Caco-2 (cell line): ENCODE measurements at regions not wholly inside any gene's neighbourhood (a gene's known extent, or its start where the extent isn't known, plus 50 kb on each side); places are given as distances from the start of the nearest gene placed in this dataset.

Experiments used
- BruUV-seq: library from RNA; stranded (reverse); fragments of 400-500 nt; replicated peaks from 2 replicates; lab custom pipeline; 2021; lab: Mats Ljungman, UMichigan
- CTCF ChIA-PET: fragments of 300-600 bp; sonication (Branson Sonifier 250); formaldehyde crosslinking; loops from one replicate; lab custom pipeline; 2022; ENCODE audit warnings: antibody characterized with exemption; lab: Charles Lee
- POLR2A ChIA-PET: fragments of 300-600 bp; sonication (Branson Sonifier 250); formaldehyde crosslinking; loops from one replicate; lab custom pipeline; 2022; ENCODE audit warnings: antibody characterized with exemption; lab: Charles Lee
- DNase-seq, 2 experiments: peaks; one replicate each; pipeline versions ENCODE4 v3.0.0 to v3.0.0-alpha.2; 2020 to 2022
- H3K27me3 ChIP-seq: replicated peaks from 2 replicates; pipeline ENCODE4 v1.6.0; 2011; ENCODE audit warnings: low read length; ENCODE audit not compliant: control insufficient read depth, insufficient read depth
- H3K36me3 ChIP-seq: 2 replicates; pipeline ENCODE4 v1.5.1; 2011; ENCODE audit warnings: low read length; ENCODE audit not compliant: control insufficient read depth, insufficient read depth
- H3K4me1 ChIP-seq: fragments of 250-450 bp; sonication (Bioruptor Pico); 2 replicates; pipeline ENCODE4 v1.5.1; 2020; ENCODE audit warnings: mild to moderate bottlenecking
- H3K4me3 ChIP-seq: 2 replicates; pipeline ENCODE4 v1.5.1; 2011; ENCODE audit warnings: low read depth, mild to moderate bottlenecking, control low read depth, low read length
- H3K9me3 ChIP-seq: fragments of 250-450 bp; sonication (Bioruptor Pico); 2 replicates; pipeline ENCODE4 v1.5.1; 2020; ENCODE audit warnings: mild to moderate bottlenecking, moderate library complexity
- H3K27ac Mint-ChIP-seq: one replicate; pipeline ENCODE4 v1.8.0; 2022; ENCODE audit warnings: mixed read lengths; ENCODE audit not compliant: unreplicated experiment
- H3K27me3 Mint-ChIP-seq: one replicate; pipeline ENCODE4 v1.8.0; 2022; ENCODE audit warnings: mixed read lengths; ENCODE audit not compliant: insufficient read depth, unreplicated experiment
- H3K36me3 Mint-ChIP-seq: one replicate; pipeline ENCODE4 v1.8.0; 2022; ENCODE audit warnings: mild to moderate bottlenecking, mixed read lengths; ENCODE audit not compliant: insufficient read depth, unreplicated experiment
- H3K4me1 Mint-ChIP-seq: one replicate; pipeline ENCODE4 v1.8.0; 2022; ENCODE audit warnings: low read depth, mixed read lengths; ENCODE audit not compliant: unreplicated experiment
- H3K4me3 Mint-ChIP-seq: one replicate; pipeline ENCODE4 v1.8.0; 2022; ENCODE audit warnings: mild to moderate bottlenecking, moderate library complexity, mixed read lengths; ENCODE audit not compliant: unreplicated experiment
- H3K9me3 Mint-ChIP-seq: one replicate; pipeline ENCODE4 v1.8.0; 2022; ENCODE audit warnings: mixed read lengths; ENCODE audit not compliant: unreplicated experiment
- CTCF ChIP-seq, 2 experiments: fragments of 200-600 bp in 1 of 2; IDR thresholded peaks; 1 replicate in 1 of 2; 2 replicates in 1 of 2; pipeline versions ENCODE4 v1.5.1 to v1.8.0; 2011 to 2022; ENCODE audit warnings: antibody characterized with exemption in 1 of 2, control low read depth in 1 of 2, inconsistent platforms in 1 of 2, low read depth in 1 of 2, low read length in 1 of 2, mild to moderate bottlenecking in 1 of 2, moderate library complexity in 1 of 2; ENCODE audit not compliant: insufficient read depth in 1 of 2, severe bottlenecking in 1 of 2, unreplicated experiment in 1 of 2
- intact Hi-C: fragments of 100-400 bp; cut with micrococcal nuclease; formaldehyde crosslinking; loops from one replicate; pipeline ENCODE4 v1.10.0; 2022; ENCODE audit not compliant: unreplicated experiment

GRCh38 chrX:40304115-40304514, 206.4 kb upstream of the BCOR start:
- intact Hi-C loops, result no loop called here
- Mint-ChIP-seq H3K27ac (no peak overlapping the region), H3K36me3 (peaks cover 10% of the 10 kb centered on the region), H3K4me3 (peak overlapping the region; percentile 21), H3K9me3 (no peaks in the 10 kb centered on the region), H3K4me1 (peaks cover 24% of the 10 kb centered on the region), H3K27me3 (no peaks in the 10 kb centered on the region)
- DNase-seq, result no peak
- Histone ChIP-seq H3K4me1 (peaks cover 22% of the 10 kb centered on the region), H3K27me3 (no peaks in the 10 kb centered on the region), H3K9me3 (no peaks in the 10 kb centered on the region), H3K4me3 (no peak overlapping the region), H3K36me3 (no peaks in the 10 kb centered on the region)
- POLR2A ChIA-PET, result no interaction called here
- no TSS peak for BruUV-seq
- CTCF ChIA-PET, result no interaction called here
- no peak for TF ChIP-seq CTCF (IDR thresholded peaks at IDR 0.05; ENCODE audit: insufficient read depth in 1 of 2, low read depth in 1 of 2, low read length in 1 of 2, severe bottlenecking in 1 of 2, unreplicated experiment in 1 of 2)

DNA sequence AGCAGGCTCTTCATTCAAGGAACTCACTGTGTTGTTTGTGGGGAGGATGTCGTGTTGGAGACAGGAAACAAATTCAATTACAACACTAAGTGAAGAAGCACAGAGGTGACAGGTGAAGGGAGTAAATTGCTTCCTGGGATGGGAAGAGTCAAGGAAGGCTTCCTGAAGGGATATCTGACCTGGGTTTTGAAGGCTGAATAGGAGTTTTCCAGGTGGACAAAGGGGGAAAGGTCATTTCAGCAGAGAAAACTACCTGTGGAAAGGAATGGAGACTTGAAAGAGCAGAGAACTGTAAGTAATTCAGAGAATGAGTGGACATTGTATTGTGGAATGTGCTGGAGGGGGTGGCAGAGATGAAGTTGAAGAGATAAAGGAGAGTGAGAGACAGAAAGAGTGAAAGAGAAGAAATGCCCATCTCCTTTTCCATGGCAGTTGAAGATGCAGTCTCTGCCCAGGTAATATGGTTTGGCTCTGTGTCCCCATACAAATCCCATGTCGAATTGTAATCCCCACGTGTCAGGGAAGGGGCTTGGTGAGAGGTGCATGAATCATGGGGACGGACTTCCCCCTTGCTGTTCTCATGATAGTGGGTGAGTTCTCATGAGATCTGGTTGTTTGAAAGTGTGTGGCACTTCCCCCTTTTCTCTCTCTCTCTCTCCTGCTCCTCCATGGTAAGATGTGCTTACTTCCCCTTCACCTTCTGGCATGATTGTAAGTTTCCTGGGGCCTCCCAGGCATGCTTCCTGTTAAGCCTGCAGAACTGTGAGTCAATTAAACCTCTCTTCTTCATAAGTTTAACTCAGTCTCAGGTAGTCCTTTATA, 205.7 kb upstream of the BCOR start:
- H3K4me1 ChIP-seq, result peaks cover 26% of the 10 kb centered on the region
- H3K36me3 ChIP-seq, result no peaks in the 10 kb centered on the region
- no peak for TF ChIP-seq CTCF (IDR thresholded peaks at IDR 0.05; ENCODE audit: insufficient read depth in 1 of 2, low read depth in 1 of 2, low read length in 1 of 2, severe bottlenecking in 1 of 2, unreplicated experiment in 1 of 2)
- peaks cover 24% of the 10 kb centered on the region for H3K4me1 Mint-ChIP-seq
- intact Hi-C loops, result no loop called here
- no peak overlapping the region for H3K4me3 ChIP-seq
- no peaks in the 10 kb centered on the region for H3K9me3 ChIP-seq
- H3K27me3 Mint-ChIP-seq, result no peaks in the 10 kb centered on the region
- no peaks in the 10 kb centered on the region for H3K27me3 ChIP-seq
- H3K4me3 Mint-ChIP-seq, result peak overlapping the region; percentile 21
- ChIA-PET POLR2A (no interaction called here), CTCF (no interaction called here)
- H3K36me3 Mint-ChIP-seq, result peaks cover 10% of the 10 kb centered on the region
- no peaks in the 10 kb centered on the region for H3K9me3 Mint-ChIP-seq
- no peak overlapping the region for H3K27ac Mint-ChIP-seq
- BruUV-seq, result no TSS peak
- no peak for DNase-seq

DNA sequence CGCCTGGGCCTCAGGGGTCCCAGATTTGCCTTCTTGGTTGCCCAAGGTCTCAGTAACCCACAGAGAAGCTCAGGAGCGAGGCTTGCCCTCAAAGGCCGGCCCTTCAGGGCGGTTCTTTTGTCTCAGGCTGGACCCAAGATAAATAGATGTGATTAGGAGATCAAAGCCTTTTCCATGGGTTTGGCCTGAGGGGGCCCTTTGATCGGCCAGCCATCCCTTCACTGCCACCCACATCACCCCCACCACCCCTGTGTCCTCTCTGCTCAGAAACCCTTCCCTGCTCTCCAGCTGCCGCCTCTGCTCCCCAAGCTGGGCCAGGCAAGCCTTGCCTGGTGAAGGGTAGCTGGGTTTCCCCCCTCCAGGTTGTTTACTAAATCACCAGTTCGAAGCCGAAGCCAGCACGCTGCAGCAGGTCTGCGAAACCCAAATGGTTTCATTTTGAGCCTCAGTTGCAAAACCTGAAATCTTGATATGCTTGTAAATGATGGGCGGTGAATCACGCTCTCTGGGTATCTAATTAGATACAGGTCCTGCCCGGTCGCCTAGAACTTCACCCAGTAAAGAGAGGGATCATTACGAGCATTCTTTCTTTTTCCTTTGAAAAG, 202.6 kb upstream of the BCOR start:
- Histone ChIP-seq H3K27me3 (no peaks in the 10 kb centered on the region), H3K4me3 (no peak overlapping the region), H3K4me1 (peaks cover 41% of the 10 kb centered on the region), H3K36me3 (no peaks in the 10 kb centered on the region), H3K9me3 (no peaks in the 10 kb centered on the region)
- no TSS peak for BruUV-seq
- Mint-ChIP-seq H3K36me3 (peaks cover 10% of the 10 kb centered on the region), H3K27ac (peak overlapping the region; percentile 82), H3K4me3 (peak overlapping the region; percentile 67), H3K27me3 (no peaks in the 10 kb centered on the region), H3K9me3 (no peaks in the 10 kb centered on the region), H3K4me1 (peaks cover 24% of the 10 kb centered on the region)
- ChIA-PET CTCF (no interaction called here), POLR2A (interaction anchor here (0.6 kb wide), 1 partner anchor 82 kb away, joined by 3 read pairs; no protein-coding TSS in a partner anchor)
- TF ChIP-seq CTCF (IDR thresholded peaks at IDR 0.05; ENCODE audit: insufficient read depth in 1 of 2, low read depth in 1 of 2, low read length in 1 of 2, severe bottlenecking in 1 of 2, unreplicated experiment in 1 of 2), result no peak
- peak; percentile 62 to 77 for DNase-seq
- intact Hi-C loops, result no loop called here
